Activated T-helper 2 cell treated with anti-CD3 and anti-CD28 coated beads, Interferon-gamma antibody, Interleukin-2, Interleukin-4, amounts not matched to agents 10 μg/mL and 5 μg/mL and 100 μg/mL, durations not matched to agents 14 hours and 24 hours and 36 hours (primary cell): ENCODE measurements at regions not wholly inside any gene's neighbourhood (a gene's known extent, or its start where the extent isn't known, plus 50 kb on each side); places are given as distances from the start of the nearest gene placed in this dataset.

Source experiments
- DNase-seq: peaks from one replicate; pipeline ENCODE4 v3.0.0; 2021; ENCODE audit warnings: low spot score
- H3K27ac Mint-ChIP-seq: one replicate; pipeline ENCODE4 v1.8.0; 2021; ENCODE audit warnings: mixed read lengths
- H3K27me3 Mint-ChIP-seq: one replicate; pipeline ENCODE4 v1.8.0; 2021; ENCODE audit warnings: low read depth, mixed read lengths
- H3K36me3 Mint-ChIP-seq: one replicate; pipeline ENCODE4 v1.8.0; 2021; ENCODE audit warnings: low read depth, mixed read lengths
- H3K4me1 Mint-ChIP-seq: one replicate; pipeline ENCODE4 v1.8.0; 2021; ENCODE audit warnings: low read depth, mixed read lengths
- H3K4me3 Mint-ChIP-seq: one replicate; pipeline ENCODE4 v1.8.0; 2021; ENCODE audit warnings: low read depth, mild to moderate bottlenecking, moderate library complexity, mixed read lengths
- H3K9me3 Mint-ChIP-seq: one replicate; pipeline ENCODE4 v1.8.0; 2021; ENCODE audit warnings: mixed read lengths
- intact Hi-C: fragments of 100-400 bp; cut with micrococcal nuclease; formaldehyde crosslinking; loops from one replicate; pipeline ENCODE4 v1.15.1; 2023

DNA sequence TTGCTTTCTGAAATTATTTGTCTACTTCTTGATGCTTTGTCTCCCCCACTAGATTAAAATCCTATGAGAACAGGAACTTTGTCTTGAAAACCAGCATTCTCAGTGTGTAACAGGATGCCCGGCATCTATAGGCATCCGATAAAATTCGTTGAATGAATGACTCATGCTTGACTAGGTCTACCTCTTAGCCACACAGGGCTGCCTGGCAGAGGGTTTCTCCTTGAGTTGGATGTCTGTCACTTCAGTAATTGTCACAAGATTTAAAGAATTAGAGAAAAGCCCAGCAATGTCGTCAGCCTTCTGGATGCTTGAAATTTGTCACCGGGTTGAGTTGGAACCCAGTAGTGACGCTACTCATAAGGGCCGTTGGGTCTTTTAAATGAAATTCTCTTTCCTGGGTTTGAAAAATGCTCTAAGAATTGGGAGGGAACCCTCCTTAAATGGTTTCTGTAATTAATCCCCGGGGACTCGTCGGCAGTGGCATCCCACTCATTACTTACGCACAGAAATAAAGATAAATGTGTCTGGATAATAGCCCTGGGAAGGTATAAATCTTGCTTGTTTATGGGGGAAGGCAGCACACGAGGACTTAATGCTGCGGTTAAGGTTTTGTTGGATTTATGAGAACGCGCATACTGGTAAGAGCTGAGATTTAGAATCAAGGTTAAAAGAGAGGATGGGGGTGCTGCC lies 194.1 kb downstream of the AACS start:
- no peak overlapping the region for H3K4me3 Mint-ChIP-seq
- DNase-seq, result no peak
- no peaks in the 10 kb centered on the region for H3K4me1 Mint-ChIP-seq
- H3K9me3 Mint-ChIP-seq, result no peaks in the 10 kb centered on the region
- H3K27me3 Mint-ChIP-seq, result no peaks in the 10 kb centered on the region
- H3K36me3 Mint-ChIP-seq, result no peaks in the 10 kb centered on the region
- no peak overlapping the region for H3K27ac Mint-ChIP-seq
- intact Hi-C loops, result no loop called here

DNA sequence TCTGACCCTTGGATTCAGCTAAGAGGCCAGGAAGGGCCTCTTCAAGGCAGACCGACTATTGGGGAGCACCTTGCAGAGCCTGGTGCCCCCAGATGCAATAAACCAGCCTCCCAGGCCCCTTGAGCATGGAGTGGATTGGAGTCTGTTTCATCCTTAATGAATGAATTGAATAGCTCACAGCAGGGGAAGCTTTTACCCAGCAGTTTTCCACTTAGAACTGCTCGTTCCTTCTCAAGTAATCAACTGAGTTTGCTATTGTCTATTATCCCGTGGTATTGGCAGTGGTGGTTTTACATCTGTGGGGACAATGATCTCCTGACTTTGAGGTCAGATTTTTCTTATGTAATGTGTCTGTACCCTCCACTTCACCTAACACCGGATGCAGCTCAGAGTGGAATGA lies 197.6 kb downstream of the AACS start:
- Mint-ChIP-seq H3K4me1 (no peaks in the 10 kb centered on the region), H3K4me3 (no peak overlapping the region), H3K27ac (no peak overlapping the region), H3K27me3 (no peaks in the 10 kb centered on the region), H3K36me3 (no peaks in the 10 kb centered on the region), H3K9me3 (no peaks in the 10 kb centered on the region)
- no peak for DNase-seq
- intact Hi-C loops, result no loop called here

- DNase-seq, result no peak
- no peak overlapping the region for H3K27ac Mint-ChIP-seq
- H3K4me1 Mint-ChIP-seq, result no peaks in the 10 kb centered on the region
- H3K9me3 Mint-ChIP-seq, result no peaks in the 10 kb centered on the region
- intact Hi-C loops, result no loop called here
- no peak overlapping the region for H3K4me3 Mint-ChIP-seq
- no peaks in the 10 kb centered on the region for H3K27me3 Mint-ChIP-seq
- no peaks in the 10 kb centered on the region for H3K36me3 Mint-ChIP-seq
Measured at GRCh38 chr12:125263385-125263784, 198.2 kb downstream of the AACS start.

DNA sequence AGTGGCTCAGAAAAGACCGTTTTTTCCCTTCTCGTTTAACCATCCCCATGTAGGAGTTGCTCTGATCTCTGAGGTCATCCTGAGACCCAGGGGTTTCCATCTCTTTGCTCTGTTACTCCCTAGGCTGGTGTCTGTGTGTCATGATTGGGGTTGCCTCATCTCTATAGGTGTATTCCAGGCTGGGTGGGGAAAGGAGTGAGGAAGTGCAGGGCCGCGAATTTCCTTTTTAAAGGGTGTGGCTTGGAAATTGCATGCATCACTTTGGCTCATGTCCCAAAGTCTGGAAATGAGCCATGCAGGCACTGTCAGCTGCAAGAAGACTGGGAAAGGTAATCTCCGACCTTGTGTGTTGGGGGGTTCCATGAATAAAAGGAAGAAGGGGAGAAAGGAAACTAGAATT lies 201.9 kb downstream of the AACS start:
- Mint-ChIP-seq H3K9me3 (no peaks in the 10 kb centered on the region), H3K4me3 (no peak overlapping the region), H3K4me1 (no peaks in the 10 kb centered on the region), H3K27ac (no peak overlapping the region), H3K27me3 (no peaks in the 10 kb centered on the region), H3K36me3 (no peaks in the 10 kb centered on the region)
- no peak for DNase-seq
- intact Hi-C loops, result no loop called here

DNA sequence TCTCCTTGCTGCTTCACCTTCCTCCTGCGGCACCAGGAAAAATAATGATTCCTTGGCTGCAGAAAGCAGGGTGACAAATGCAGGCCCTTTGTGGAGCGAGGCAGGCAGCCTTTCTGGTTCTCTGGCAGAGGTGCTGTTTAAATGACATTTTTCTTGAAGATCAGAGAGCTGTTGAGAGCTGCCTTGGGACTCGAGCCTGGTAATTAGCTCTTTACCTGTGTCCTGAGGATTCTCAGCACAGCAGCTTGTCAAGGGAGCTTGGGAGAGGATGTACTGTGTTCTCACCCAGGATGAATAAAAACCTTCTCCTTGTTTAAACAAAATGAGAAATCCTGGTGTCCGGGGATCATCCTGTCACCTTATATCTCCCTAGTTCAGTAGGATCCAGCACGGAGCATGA lies 204.0 kb downstream of the AACS start:
- H3K36me3 Mint-ChIP-seq, result no peaks in the 10 kb centered on the region
- no peak overlapping the region for H3K27ac Mint-ChIP-seq
- intact Hi-C loops, result no loop called here
- H3K27me3 Mint-ChIP-seq, result no peaks in the 10 kb centered on the region
- H3K4me1 Mint-ChIP-seq, result no peaks in the 10 kb centered on the region
- H3K4me3 Mint-ChIP-seq, result no peak overlapping the region
- no peak for DNase-seq
- H3K9me3 Mint-ChIP-seq, result no peaks in the 10 kb centered on the region

DNA sequence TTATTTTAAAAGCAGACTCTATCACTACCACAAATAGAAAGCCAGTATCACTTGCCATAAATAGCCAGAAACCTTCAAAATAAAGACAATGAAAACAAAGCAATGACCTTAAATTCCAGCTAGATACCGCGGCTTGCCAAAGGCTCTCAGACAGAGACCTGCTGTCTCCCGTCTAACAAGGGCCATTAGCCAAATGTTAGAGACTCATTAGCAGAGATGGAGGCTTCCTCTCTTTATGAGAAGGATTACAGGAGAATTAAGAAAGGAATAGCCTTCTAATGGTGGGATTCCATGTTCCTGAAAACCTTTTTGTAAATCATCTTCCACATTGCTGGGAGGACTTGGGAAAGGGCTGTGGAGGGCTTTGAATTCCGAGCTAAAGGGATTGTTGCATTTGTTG lies 206.7 kb downstream of the AACS start:
- no peaks in the 10 kb centered on the region for H3K36me3 Mint-ChIP-seq
- no peaks in the 10 kb centered on the region for H3K4me1 Mint-ChIP-seq
- H3K4me3 Mint-ChIP-seq, result no peak overlapping the region
- no peaks in the 10 kb centered on the region for H3K27me3 Mint-ChIP-seq
- no peak overlapping the region for H3K27ac Mint-ChIP-seq
- intact Hi-C loops, result no loop called here
- no peak for DNase-seq
- H3K9me3 Mint-ChIP-seq, result no peaks in the 10 kb centered on the region

GRCh38 chr12:125272383-125272933 lies 207.2 kb downstream of the AACS start:
- intact Hi-C loops, result no loop called here
- H3K27ac Mint-ChIP-seq, result no peak overlapping the region
- H3K9me3 Mint-ChIP-seq, result no peaks in the 10 kb centered on the region
- DNase-seq, result no peak
- no peaks in the 10 kb centered on the region for H3K36me3 Mint-ChIP-seq
- no peak overlapping the region for H3K4me3 Mint-ChIP-seq
- no peaks in the 10 kb centered on the region for H3K4me1 Mint-ChIP-seq
- no peaks in the 10 kb centered on the region for H3K27me3 Mint-ChIP-seq

GRCh38 chr12:125276567-125276966 lies 211.3 kb downstream of the AACS start:
- no peak overlapping the region for H3K27ac Mint-ChIP-seq
- H3K27me3 Mint-ChIP-seq, result peaks cover 10% of the 10 kb centered on the region
- H3K4me3 Mint-ChIP-seq, result no peak overlapping the region
- H3K4me1 Mint-ChIP-seq, result no peaks in the 10 kb centered on the region
- no peaks in the 10 kb centered on the region for H3K36me3 Mint-ChIP-seq
- H3K9me3 Mint-ChIP-seq, result no peaks in the 10 kb centered on the region
- no peak for DNase-seq
- intact Hi-C loops, result no loop called here

DNA sequence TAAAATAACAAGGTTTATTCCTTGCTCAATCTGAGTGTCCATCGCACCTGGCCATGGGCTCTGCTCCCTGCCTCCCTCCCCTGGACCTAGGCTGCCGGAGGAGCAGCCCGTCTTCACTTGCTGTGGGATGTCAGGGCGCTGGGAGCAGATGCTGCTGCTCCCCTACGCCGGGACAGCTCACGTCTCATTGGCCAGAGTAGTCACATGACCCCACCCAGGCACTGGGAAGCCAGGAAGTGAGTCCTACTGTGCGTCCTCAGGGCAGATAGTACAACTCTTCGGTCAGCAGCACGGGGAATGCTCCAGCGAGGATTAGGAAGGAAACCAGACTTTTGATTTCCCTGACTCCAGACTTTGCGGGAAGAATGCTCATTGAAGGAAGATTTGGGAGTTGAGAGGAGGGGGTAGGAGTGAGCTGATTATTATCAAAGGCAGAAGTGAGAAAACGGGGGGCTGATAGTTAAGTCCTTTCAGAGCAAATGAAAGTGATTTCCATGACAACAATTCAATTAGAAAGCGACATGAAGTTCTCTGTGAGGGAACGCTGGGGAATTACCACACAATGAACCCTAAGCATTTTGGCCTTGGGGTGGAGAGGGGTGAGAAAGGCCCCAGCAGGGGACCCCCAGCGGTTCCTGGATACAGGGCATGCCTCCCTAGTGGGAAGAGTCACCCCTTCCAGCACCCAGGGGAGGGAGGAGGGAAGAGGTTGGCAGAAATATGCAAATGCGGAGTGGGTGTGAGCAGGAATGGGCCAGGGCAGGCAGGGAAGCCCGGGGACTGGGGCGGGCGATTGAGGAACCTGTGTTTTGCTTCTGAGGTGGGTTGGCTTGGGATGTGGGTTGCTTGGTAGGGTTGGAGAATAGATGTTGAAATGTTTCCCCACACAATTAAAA lies 215.5 kb downstream of the AACS start:
- Mint-ChIP-seq H3K4me3 (no peak overlapping the region), H3K9me3 (no peaks in the 10 kb centered on the region), H3K36me3 (no peaks in the 10 kb centered on the region), H3K4me1 (no peaks in the 10 kb centered on the region), H3K27me3 (peaks cover 10% of the 10 kb centered on the region), H3K27ac (no peak overlapping the region)
- intact Hi-C loops, result no loop called here
- no peak for DNase-seq

DNA sequence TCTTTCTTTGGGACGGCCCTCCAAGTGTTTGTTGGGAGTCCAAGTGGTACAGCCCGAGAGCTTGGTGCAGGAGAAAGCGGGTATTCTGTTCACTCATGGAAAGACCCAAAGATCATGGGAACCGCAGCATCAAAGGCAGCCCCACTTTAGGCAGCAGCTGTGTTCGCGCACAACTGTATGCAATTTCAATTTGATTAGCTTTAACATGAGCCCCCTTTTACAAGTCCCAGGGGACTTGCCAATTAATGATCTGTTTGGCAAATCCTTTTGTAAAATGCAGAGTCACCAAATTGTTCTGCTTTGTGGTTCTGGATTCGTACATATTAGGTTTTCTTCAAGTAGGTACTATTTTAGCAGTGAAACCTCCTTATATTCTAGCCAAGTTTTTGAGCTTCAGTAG lies 217.7 kb downstream of the AACS start:
- Mint-ChIP-seq H3K9me3 (no peaks in the 10 kb centered on the region), H3K36me3 (no peaks in the 10 kb centered on the region), H3K27ac (no peak overlapping the region), H3K4me1 (peaks cover 8% of the 10 kb centered on the region), H3K4me3 (no peak overlapping the region), H3K27me3 (peaks cover 10% of the 10 kb centered on the region)
- no peak for DNase-seq
- intact Hi-C loops, result no loop called here

- H3K4me3 Mint-ChIP-seq, result no peak overlapping the region
- no peak overlapping the region for H3K27ac Mint-ChIP-seq
- DNase-seq, result no peak
- peaks cover 10% of the 10 kb centered on the region for H3K27me3 Mint-ChIP-seq
- no peaks in the 10 kb centered on the region for H3K36me3 Mint-ChIP-seq
- intact Hi-C loops, result no loop called here
- H3K9me3 Mint-ChIP-seq, result no peaks in the 10 kb centered on the region
- peaks cover 8% of the 10 kb centered on the region for H3K4me1 Mint-ChIP-seq
Measured at GRCh38 chr12:125283521-125283920, 218.3 kb downstream of the AACS start.

- no peak for DNase-seq
- Mint-ChIP-seq H3K27me3 (peaks cover 10% of the 10 kb centered on the region), H3K27ac (no peak overlapping the region), H3K9me3 (no peaks in the 10 kb centered on the region), H3K36me3 (no peaks in the 10 kb centered on the region), H3K4me1 (peaks cover 8% of the 10 kb centered on the region), H3K4me3 (no peak overlapping the region)
- intact Hi-C loops, result no loop called here
Measured at GRCh38 chr12:125284087-125284486, 218.9 kb downstream of the AACS start.

GRCh38 chr12:125284945-125285685 lies 219.9 kb downstream of the AACS start:
- no peak overlapping the region for H3K27ac Mint-ChIP-seq
- no peaks in the 10 kb centered on the region for H3K9me3 Mint-ChIP-seq
- intact Hi-C loops, result no loop called here
- H3K36me3 Mint-ChIP-seq, result no peaks in the 10 kb centered on the region
- peaks cover 10% of the 10 kb centered on the region for H3K27me3 Mint-ChIP-seq
- DNase-seq, result no peak
- no peak overlapping the region for H3K4me3 Mint-ChIP-seq
- H3K4me1 Mint-ChIP-seq, result peaks cover 8% of the 10 kb centered on the region
